ENCODE measurements at regions not wholly inside any gene's neighbourhood (a gene's known extent, or its start where the extent isn't known, plus 50 kb on each side); places are given as distances from the start of the nearest gene placed in this dataset.

DNA sequence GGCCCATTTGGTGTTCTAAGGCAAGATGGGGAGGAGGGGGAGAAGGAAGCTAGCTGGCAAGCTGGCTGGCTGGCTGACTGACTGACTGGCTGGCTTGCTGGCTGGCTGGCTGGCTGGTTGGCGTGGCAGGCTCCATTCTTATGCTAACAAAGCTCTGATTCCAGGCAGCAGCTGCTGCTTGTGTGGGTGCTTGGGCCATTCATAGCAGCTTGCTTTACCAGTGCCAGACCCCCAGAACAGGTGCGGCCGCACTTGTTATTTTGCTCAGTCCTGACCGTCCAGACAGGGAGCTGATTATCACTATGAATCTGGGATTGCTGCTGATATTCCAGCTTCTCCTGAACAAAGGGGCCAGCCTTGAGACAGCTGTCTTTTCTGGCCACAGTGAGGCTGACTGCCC, 131.2 kb upstream of the PAK3 start:
- ATAC-seq = no peak
- Histone ChIP-seq H3K4me3 (no peak overlapping the region), H3K9me3 (no peaks in the 10 kb centered on the region), H3K4me1 (no peaks in the 10 kb centered on the region), H3K4me2 (no peak overlapping the region), H3K27ac (no peak overlapping the region)
- TF ChIP-seq KDM5A (IDR thresholded peaks at IDR 0.05) = no peak
- TF ChIP-seq SMC3 (IDR thresholded peaks at IDR 0.05) = no peak
- no peak for TF ChIP-seq PHF8 (IDR thresholded peaks at IDR 0.05; ENCODE audit: borderline replicate concordance, low read depth)
- no peak for TF ChIP-seq TFCP2L1 (CRISPR knock-in tag; IDR thresholded peaks at IDR 0.05)
- no peak for TF ChIP-seq ZFP36 (IDR thresholded peaks at IDR 0.05; ENCODE audit: borderline replicate concordance, partially characterized antibody)
- no peak for TF ChIP-seq NFE2L2 (conservative IDR thresholded peaks at IDR 0.05; ENCODE audit: low read length)
- no peak for TF ChIP-seq FOSL2 (IDR thresholded peaks at IDR 0.05)
- TF ChIP-seq FOSL2 (CRISPR knock-in tag; IDR thresholded peaks at IDR 0.05) = no peak
- no peak for TF ChIP-seq NR3C1 (IDR thresholded peaks at IDR 0.05)
- no peak for TF ChIP-seq CBX8 (IDR thresholded peaks at IDR 0.05)
- no peak for TF ChIP-seq MAZ (IDR thresholded peaks at IDR 0.05; ENCODE audit: borderline replicate concordance, low read depth, low read length)
- TF ChIP-seq RARB (CRISPR knock-in tag; IDR thresholded peaks at IDR 0.05) = no peak
- TF ChIP-seq, protein P1, sequence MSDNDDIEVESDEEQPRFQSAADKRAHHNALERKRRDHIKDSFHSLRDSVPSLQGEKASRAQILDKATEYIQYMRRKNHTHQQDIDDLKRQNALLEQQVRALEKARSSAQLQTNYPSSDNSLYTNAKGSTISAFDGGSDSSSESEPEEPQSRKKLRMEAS (IDR thresholded peaks at IDR 0.05) = no peak
- no peak for TF ChIP-seq JUNB (IDR thresholded peaks at IDR 0.05)
- TF ChIP-seq ZC3H11A (IDR thresholded peaks at IDR 0.05) = no peak
- TF ChIP-seq EP300 (IDR thresholded peaks at IDR 0.05) = no peak
- no peak for TF ChIP-seq EHMT2 (IDR thresholded peaks at IDR 0.05; ENCODE audit: low read depth)
- no peak for TF ChIP-seq ZNF302 (CRISPR knock-in tag; IDR thresholded peaks at IDR 0.05)
- POLR2A ChIA-PET = no interaction called here
- WGBS (ENCODE audit: missing lambda C conversion rate) = 47% methylated on average over 4 of the region's 4 CpGs
- CTCF ChIA-PET = no interaction called here
- no peak for DNase-seq (ENCODE audit: low read depth in 1 of 2, low spot score in 1 of 2)
- no peak for FAIRE-seq

DNA sequence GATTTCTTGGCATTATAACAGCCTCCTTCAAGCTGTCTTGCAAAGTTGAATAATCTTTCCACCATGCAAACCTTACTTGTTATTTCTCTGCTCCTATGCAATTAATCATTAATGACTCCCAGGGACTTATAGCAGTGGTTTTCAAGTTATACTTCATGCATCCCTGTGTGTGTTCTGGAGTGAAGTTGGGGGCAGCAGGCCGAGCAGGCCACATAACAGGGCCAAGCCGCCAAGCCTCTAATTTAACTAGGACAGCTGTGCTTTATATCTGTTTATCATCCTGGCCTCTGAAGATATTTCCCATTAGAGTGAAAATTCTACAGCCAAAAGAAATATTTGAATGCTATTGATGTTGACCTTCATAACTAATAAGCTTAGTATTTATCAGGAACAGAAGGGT, 133.5 kb upstream of the PAK3 start:
- FAIRE-seq (no peak), ATAC-seq (no peak), DNase-seq (ENCODE audit: low read depth in 1 of 2, low spot score in 1 of 2) (no peak)
- H3K9me3 ChIP-seq = no peaks in the 10 kb centered on the region
- CTCF ChIA-PET = interaction anchor here (0.7 kb wide), 1 partner anchor 11 kb away, joined by 3 read pairs; no protein-coding TSS in a partner anchor
- WGBS (ENCODE audit: missing lambda C conversion rate) = 21% methylated on average over 2 of the region's 2 CpGs
- no peak overlapping the region for H3K4me2 ChIP-seq
- no peaks in the 10 kb centered on the region for H3K4me1 ChIP-seq
- H3K4me3 ChIP-seq = no peak overlapping the region
- no peak overlapping the region for H3K27ac ChIP-seq
- POLR2A ChIA-PET = no interaction called here
- TF ChIP-seq, protein P2, sequence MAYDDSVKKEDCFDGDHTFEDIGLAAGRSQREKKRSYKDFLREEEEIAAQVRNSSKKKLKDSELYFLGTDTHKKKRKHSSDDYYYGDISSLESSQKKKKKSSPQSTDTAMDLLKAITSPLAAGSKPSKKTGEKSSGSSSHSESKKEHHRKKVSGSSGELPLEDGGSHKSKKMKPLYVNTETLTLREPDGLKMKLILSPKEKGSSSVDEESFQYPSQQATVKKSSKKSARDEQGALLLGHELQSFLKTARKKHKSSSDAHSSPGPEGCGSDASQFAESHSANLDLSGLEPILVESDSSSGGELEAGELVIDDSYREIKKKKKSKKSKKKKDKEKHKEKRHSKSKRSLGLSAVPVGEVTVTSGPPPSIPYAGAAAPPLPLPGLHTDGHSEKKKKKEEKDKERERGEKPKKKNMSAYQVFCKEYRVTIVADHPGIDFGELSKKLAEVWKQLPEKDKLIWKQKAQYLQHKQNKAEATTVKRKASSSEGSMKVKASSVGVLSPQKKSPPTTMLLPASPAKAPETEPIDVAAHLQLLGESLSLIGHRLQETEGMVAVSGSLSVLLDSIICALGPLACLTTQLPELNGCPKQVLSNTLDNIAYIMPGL (CRISPR knock-in tag; IDR thresholded peaks at IDR 0.05; ENCODE audit: borderline replicate concordance) = no peak
- TF ChIP-seq RARB (CRISPR knock-in tag; IDR thresholded peaks at IDR 0.05) = no peak

DNA sequence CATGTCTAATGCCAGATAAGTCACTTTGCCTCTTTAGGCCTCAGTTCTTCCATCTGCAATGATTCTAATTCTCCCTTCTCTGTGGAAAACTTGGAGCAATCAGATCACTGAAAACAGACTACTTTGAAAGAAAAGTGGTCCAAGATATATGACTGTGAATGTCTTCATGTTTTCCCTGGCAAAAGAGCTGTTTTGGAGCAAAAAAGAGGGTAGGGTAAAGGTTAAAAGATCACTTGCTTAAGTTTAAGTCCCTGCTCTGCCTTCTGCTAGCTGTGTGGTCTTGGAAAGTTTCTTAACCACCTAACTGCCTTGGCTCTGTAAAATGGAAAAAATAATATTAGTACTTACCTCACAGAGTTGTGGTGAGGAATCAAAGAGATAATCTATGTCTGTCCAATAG, 140.3 kb upstream of the PAK3 start:
- no peak for ATAC-seq
- no peak for TF ChIP-seq ZNF302 (CRISPR knock-in tag; IDR thresholded peaks at IDR 0.05)
- TF ChIP-seq, protein P3, sequence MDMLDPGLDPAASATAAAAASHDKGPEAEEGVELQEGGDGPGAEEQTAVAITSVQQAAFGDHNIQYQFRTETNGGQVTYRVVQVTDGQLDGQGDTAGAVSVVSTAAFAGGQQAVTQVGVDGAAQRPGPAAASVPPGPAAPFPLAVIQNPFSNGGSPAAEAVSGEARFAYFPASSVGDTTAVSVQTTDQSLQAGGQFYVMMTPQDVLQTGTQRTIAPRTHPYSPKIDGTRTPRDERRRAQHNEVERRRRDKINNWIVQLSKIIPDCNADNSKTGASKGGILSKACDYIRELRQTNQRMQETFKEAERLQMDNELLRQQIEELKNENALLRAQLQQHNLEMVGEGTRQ (IDR thresholded peaks at IDR 0.05) = no peak
- TF ChIP-seq EHMT2 (IDR thresholded peaks at IDR 0.05; ENCODE audit: low read depth) = no peak

More for the DNA sequence above, 140.3 kb upstream of the PAK3 start:
- no peak overlapping the region for H3K4me3 ChIP-seq
- H3K9me3 ChIP-seq = no peaks in the 10 kb centered on the region
- CTCF ChIA-PET = no interaction called here
- POLR2A ChIA-PET = no interaction called here
- no peaks in the 10 kb centered on the region for H3K4me1 ChIP-seq
- DNase-seq (ENCODE audit: low read depth in 1 of 2, low spot score in 1 of 2) (no peak), FAIRE-seq (no peak)
- no peak overlapping the region for H3K27ac ChIP-seq
- no peak overlapping the region for H3K4me2 ChIP-seq
